WI38 (cell line): ENCODE measurements at regions not wholly inside any gene's neighbourhood (a gene's known extent, or its start where the extent isn't known, plus 50 kb on each side); places are given as distances from the start of the nearest gene placed in this dataset.

Source experiments
- H3K4me3 ChIP-seq: 2 replicates; pipeline ENCODE4 v1.5.1; 2011; ENCODE audit warnings: low read depth, mild to moderate bottlenecking, control low read depth, low read length
- TF ChIP-seq, protein P1 (sequence below): IDR thresholded peaks from 2 replicates; pipeline ENCODE4 v1.5.1; 2012; ENCODE audit warnings: low read depth, mild to moderate bottlenecking, control low read depth, low read length

DNA sequence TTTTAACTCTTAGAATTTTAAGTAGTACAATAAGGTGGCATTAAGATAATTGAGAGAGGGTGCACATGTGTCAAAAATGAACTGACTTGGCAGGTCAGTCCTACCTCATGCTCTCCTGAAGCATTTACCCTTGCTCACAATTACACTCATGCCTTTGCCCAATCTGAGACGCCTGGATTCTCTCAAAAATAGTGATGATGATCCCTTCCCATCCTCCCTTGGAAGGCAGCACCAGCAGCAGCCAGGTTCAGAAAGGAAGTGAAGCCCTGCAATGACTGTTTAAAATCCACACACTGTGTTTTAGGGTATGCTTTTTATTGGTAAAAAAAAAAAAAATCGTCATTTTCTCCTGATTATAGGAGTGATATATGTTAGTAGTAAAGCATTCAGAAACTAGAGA, 246.6 kb downstream of the PRELID2 start:
- TF ChIP-seq, protein P1, sequence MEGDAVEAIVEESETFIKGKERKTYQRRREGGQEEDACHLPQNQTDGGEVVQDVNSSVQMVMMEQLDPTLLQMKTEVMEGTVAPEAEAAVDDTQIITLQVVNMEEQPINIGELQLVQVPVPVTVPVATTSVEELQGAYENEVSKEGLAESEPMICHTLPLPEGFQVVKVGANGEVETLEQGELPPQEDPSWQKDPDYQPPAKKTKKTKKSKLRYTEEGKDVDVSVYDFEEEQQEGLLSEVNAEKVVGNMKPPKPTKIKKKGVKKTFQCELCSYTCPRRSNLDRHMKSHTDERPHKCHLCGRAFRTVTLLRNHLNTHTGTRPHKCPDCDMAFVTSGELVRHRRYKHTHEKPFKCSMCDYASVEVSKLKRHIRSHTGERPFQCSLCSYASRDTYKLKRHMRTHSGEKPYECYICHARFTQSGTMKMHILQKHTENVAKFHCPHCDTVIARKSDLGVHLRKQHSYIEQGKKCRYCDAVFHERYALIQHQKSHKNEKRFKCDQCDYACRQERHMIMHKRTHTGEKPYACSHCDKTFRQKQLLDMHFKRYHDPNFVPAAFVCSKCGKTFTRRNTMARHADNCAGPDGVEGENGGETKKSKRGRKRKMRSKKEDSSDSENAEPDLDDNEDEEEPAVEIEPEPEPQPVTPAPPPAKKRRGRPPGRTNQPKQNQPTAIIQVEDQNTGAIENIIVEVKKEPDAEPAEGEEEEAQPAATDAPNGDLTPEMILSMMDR, result no peak
- H3K4me3 ChIP-seq, result no peak overlapping the region

GRCh38 chr5:145588113-145588512, 247.0 kb downstream of the PRELID2 start:
- H3K4me3 ChIP-seq, result no peak overlapping the region
- TF ChIP-seq, protein P1, result no peak

- no peak overlapping the region for H3K4me3 ChIP-seq
- TF ChIP-seq, protein P1, result no peak
Observed at GRCh38 chr5:145587710-145588109, 247.4 kb downstream of the PRELID2 start.

DNA sequence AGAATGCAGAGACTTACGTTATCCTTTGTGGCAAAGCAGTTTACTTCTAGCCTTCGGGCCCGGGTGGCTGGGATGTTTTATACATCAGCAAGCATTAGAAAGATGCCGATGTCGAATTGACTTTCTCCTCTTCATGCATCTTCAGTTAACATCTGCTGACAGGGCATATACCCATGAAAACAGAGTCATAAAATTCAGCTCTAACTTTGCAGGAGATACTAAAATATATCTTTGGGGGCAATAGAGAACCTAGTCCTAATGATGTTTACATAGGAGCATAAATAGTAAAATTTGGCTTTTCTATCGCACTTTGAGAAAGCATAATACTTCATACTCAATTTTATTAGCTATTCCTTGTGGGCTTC, 247.9 kb downstream of the PRELID2 start:
- TF ChIP-seq, protein P1, result no peak
- H3K4me3 ChIP-seq, result no peak overlapping the region

GRCh38 chr5:145586661-145587307, 248.4 kb downstream of the PRELID2 start:
- no peak overlapping the region for H3K4me3 ChIP-seq
- TF ChIP-seq, protein P1, result no peak

DNA sequence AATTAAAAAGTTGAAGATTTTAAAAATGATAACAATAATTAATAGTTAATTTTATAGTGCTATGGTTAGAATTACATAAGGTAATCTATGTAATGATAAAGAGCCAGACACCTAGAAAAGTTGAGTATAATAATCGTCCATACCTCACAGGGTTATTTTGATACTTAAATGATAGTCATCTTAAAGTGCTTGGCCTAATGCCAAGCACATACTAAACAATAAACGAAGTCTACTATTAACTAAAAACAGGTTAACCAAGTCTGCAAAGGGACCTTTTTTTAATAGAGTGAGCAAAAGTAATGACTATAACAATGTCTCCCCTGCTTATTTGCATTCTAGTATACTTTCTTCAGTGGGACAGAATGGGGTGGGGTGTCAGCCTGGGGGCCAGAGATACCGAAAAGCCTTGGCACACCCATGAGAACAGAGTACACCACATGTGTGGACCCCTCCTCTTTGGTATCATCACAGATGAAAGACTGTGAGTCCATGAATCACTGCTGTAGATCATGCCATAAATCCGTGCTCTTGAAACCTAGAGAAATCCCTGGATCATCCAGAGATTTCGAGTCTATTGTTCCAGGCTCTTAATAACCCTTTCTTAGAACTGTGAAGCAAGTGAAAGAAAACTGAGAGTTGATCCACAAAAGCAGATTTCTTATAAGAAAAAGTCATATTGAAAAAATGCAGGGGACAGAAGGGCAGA, 249.5 kb downstream of the PRELID2 start:
- TF ChIP-seq, protein P1, result no peak
- no peak overlapping the region for H3K4me3 ChIP-seq

- H3K4me3 ChIP-seq, result no peak overlapping the region
- TF ChIP-seq, protein P1, result no peak
Observed at GRCh38 chr5:145579301-145579700, 255.8 kb downstream of the PRELID2 start.
